ENCODE measurements at regions not wholly inside any gene's neighbourhood (a gene's known extent, or its start where the extent isn't known, plus 50 kb on each side); places are given as distances from the start of the nearest gene placed in this dataset.

GRCh38 chr10:65570143-65571010 lies 1355.5 kb upstream of the LRRTM3 start (continued):
- TF ChIP-seq SNAPC4 (CRISPR knock-in tag; IDR thresholded peaks at IDR 0.05) (no peak), ZNF160 (CRISPR knock-in tag; IDR thresholded peaks at IDR 0.05) (no peak), SMARCE1 (IDR thresholded peaks at IDR 0.05; ENCODE audit: borderline replicate concordance) (no peak), HOXD1 (CRISPR knock-in tag; IDR thresholded peaks at IDR 0.05) (no peak), ZNF142 (CRISPR knock-in tag; IDR thresholded peaks at IDR 0.05) (no peak), SIN3B (IDR thresholded peaks at IDR 0.05; ENCODE audit: low read length) (no peak), SNAPC5 (CRISPR knock-in tag; IDR thresholded peaks at IDR 0.05; ENCODE audit: borderline replicate concordance) (no peak), PTBP1 (IDR thresholded peaks at IDR 0.05; ENCODE audit: low read depth, low read length, poor library complexity, severe bottlenecking) (no peak), ZNF503 (CRISPR knock-in tag; IDR thresholded peaks at IDR 0.05) (no peak), NFE2 (CRISPR knock-in tag; IDR thresholded peaks at IDR 0.05) (no peak), NFIC (IDR thresholded peaks at IDR 0.05; ENCODE audit: low read length) (no peak)

Measured in HepG2 (cell line).